Cardiac fibroblast (primary cell): ENCODE measurements at regions not wholly inside any gene's neighbourhood (a gene's known extent, or its start where the extent isn't known, plus 50 kb on each side); places are given as distances from the start of the nearest gene placed in this dataset.

Experiments used
- DNase-seq, 2 donors: peaks; one replicate each; pipeline versions ENCODE4 v3.0.0 to v3.0.0-alpha.2; 2010; ENCODE audit warnings: low read depth in 2 of 2
- H3K4me3 ChIP-seq, 2 donors: replicated peaks in 1 of 2; 1 replicate in 1 of 2; 2 replicates in 1 of 2; pipeline ENCODE4 v1.5.1; 2011; ENCODE audit warnings: low read depth in 2 of 2, low read length in 2 of 2, mild to moderate bottlenecking in 2 of 2, moderate library complexity in 1 of 2
- TF ChIP-seq, protein P1 (sequence below): IDR thresholded peaks from one replicate; pipeline ENCODE4 v1.5.1; 2011; ENCODE audit warnings: low read depth, mild to moderate bottlenecking, low read length, inconsistent platforms

DNA sequence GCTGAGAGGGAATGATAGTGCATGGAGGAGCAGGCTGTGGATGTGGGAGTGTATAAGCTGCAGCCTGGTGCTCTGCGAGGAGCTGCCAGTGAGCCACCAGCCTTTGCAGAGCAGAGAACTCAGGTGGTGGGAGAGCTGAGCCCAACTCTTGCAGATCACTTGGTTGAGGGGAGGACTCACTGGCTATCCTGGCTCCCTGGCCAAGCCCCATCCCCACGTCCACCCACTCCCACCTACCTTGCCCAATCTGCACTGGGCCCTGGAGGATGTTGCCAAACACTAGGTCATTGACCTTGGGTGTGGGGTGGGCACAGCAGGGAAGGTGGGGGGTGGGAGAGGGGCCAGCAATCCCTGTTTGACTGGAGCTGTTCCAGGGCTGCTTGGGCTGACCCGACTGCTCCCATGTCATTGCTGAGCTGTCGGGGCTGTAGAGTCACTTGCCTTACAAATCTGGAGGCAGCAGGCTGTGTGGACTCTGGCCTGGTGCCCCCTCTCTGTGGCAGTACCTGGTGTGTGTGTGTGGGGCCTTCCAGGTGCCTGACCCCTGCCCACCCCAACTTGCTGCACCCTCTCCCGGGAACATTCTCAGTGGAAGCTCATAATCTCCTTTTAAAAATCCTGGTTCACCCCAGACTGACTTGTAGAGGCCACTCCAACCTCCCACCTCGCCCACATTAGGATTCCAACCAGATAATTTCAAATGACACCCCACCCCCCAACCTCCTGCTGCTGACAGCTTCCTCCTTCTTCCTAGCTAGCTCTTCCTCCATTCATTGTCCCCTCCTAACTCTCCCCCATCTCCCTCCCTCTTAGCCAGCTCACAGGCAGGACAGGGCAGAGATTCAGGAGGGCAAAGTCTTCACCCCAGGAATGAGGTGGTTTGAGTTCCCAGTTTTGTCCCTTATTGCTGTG is 162.3 kb downstream of the MRPL14 start:
- TF ChIP-seq, protein P1, sequence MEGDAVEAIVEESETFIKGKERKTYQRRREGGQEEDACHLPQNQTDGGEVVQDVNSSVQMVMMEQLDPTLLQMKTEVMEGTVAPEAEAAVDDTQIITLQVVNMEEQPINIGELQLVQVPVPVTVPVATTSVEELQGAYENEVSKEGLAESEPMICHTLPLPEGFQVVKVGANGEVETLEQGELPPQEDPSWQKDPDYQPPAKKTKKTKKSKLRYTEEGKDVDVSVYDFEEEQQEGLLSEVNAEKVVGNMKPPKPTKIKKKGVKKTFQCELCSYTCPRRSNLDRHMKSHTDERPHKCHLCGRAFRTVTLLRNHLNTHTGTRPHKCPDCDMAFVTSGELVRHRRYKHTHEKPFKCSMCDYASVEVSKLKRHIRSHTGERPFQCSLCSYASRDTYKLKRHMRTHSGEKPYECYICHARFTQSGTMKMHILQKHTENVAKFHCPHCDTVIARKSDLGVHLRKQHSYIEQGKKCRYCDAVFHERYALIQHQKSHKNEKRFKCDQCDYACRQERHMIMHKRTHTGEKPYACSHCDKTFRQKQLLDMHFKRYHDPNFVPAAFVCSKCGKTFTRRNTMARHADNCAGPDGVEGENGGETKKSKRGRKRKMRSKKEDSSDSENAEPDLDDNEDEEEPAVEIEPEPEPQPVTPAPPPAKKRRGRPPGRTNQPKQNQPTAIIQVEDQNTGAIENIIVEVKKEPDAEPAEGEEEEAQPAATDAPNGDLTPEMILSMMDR: no peak

DNA sequence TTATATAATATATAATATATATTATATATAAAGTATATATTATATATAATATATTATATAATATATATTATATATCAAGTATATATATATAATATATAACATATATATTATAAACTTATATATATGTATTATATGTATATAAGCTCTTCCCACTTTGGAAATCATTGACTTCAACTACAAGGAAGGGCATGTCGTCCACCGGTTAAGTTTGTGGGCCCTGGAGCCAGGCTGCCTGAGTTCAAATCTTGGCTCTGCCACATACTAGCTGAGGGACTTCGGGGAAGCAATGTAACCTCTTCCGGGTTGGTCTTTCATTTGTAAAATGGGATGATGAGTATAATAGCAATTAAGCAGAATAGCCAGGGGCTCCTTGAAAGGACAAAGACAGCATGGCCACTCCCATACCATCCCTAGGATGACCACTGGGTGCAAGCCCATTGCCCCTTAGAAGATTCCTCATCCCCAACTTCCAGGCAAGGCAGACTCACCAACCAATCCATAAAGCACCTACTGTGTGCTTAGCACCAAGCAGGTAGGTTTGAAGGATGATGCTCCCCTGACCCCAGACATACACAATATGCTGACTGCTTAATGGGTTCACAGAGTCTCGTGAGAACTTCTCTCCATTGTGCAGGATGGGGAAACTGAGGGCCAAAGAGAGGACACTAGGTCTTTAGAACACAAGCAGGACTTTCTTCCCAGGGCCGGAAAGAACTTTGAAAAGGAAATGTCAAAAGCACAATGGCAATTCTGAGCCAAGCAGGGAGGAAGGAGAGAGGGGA is 163.2 kb downstream of the MRPL14 start:
- no peak for DNase-seq

More for the DNA sequence above, 162.3 kb downstream of the MRPL14 start:
- H3K4me3 ChIP-seq: no peak overlapping the region
- no peak for DNase-seq

DNA sequence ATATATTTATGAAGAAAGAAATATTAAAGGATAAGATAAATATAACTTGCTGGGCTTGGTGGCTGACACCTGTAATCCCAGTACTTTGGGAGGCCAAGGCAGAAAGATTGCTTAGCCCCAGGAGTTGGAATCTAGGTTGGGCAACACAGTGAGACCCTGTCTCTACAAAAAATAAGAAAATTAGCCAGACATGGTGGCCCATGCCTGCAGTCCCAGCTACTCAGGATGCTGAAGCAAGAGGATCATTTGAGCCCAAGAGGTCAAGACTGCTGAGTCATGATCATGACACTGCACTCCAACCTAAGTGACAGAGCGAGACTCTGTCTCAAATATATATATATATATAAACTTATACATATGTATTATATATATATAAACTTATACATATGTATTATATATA is 164.0 kb downstream of the MRPL14 start:
- peak in 1 of 2 donors; percentile 26 for DNase-seq
- TF ChIP-seq, protein P1: no peak
- H3K4me3 ChIP-seq: no peak overlapping the region

More for the DNA sequence above, 163.2 kb downstream of the MRPL14 start:
- TF ChIP-seq, protein P1: no peak
- H3K4me3 ChIP-seq: no peak overlapping the region

DNA sequence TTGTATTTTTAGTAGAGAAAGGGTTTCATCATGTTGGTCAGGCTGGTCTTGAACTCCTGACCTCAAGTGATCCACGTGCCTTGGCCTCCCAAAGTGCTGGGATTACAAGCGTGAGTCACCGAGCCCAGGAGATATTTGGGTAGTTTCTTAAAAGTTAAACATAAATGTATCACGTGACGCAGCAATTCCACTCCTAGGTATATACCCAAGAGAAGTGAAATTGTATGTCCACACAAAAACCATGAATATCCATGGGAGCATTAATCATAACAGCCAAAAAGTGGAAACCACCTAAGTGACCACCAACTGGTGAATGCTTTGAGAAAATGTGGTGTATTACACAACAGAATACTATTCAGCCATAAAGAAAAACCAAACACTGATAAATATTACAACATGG is 164.8 kb downstream of the MRPL14 start:
- TF ChIP-seq, protein P1: no peak
- H3K4me3 ChIP-seq: no peak overlapping the region
- DNase-seq: peak in 1 of 2 donors; percentile 67

DNA sequence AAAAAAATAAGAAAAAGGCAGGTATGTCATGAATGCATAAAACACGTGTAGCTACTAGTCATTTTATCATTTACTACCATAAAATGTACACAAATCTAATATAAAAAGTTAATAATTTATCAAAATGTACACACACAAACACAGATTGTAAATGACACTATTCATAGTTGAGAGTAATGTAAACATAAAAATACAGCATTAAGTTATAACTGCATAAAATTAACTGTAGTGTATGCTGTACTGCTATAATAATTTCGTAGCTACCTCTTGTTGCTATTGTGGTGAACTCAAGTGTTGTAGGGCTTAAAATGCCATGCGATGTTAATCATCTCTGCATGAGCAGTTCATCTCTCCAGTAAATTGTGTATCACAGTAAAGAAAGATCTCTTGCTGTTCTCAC is 170.0 kb downstream of the MRPL14 start:
- TF ChIP-seq, protein P1: no peak
- no peak overlapping the region for H3K4me3 ChIP-seq
- DNase-seq: no peak

DNA sequence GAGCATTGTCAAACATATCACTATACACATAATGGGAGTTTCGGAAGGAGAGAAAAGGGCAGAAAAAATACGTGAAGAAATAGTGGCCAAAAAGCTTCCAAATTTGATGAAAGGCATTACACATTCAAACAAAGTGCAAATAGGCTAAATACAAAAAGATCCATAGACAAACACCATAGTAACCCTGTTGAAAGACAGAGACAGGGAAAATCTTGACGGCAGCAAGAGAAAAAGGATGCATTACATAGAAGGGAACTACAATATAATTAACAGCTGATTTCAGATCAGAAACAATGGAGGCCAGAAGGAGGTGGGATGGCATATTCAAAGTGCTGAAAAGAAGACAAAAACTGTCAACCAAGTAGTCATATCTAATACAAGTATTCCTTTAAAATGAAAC is 170.8 kb downstream of the MRPL14 start:
- no peak overlapping the region for H3K4me3 ChIP-seq
- TF ChIP-seq, protein P1: no peak
- DNase-seq: no peak
